Activated T-cell treated with anti-CD3 and anti-CD28 coated beads, Interleukin-2, amount 50 U/mL, for 48 hours (primary cell): ENCODE measurements at regions not wholly inside any gene's neighbourhood (a gene's known extent, or its start where the extent isn't known, plus 50 kb on each side); places are given as distances from the start of the nearest gene placed in this dataset.
"Not testable (repeated sequence)": the region's sequence is repeated elsewhere in the genome, so short reads cannot be mapped to it uniquely, and the experiment has no call there.

ENCODE experiments used
- DNase-seq, 2 experiments: peaks; one replicate each; pipeline ENCODE4 v3.0.0-alpha.2; 2020

DNA sequence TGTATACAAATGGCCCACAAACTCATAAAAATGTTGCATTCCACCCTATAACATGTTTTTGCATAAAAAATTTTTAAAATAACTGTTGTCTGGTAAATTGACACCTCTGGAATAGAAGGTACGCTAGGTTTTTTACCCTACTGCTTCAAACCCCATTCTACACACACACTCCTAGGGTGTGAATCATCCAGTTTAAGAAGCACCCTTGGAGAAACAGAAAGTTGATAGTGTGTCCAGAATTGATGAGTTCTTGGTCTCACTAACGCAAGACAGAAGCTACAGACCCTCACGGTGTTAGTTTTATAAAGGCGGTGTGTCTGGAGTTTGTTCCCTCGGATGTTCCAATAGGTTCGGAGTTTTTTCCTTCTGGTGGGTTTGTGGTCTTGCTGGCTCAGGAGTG lies 158.5 kb downstream of the KLRB1 start:
- DNase-seq, result no peak

- DNase-seq, result not testable (repeated sequence)
Observed at GRCh38 chr12:9448648-9449047, 159.1 kb downstream of the KLRB1 start.

GRCh38 chr12:9447791-9448614 lies 159.7 kb downstream of the KLRB1 start:
- peak; percentile 95 for DNase-seq

GRCh38 chr12:9446883-9447761 lies 160.6 kb downstream of the KLRB1 start:
- peak; percentile 56 to 62 for DNase-seq

GRCh38 chr12:9440428-9440827 lies 167.3 kb downstream of the KLRB1 start:
- DNase-seq, result not testable (repeated sequence)

GRCh38 chr12:9435682-9436081 lies 172.0 kb downstream of the KLRB1 start:
- DNase-seq, result not testable (repeated sequence)

GRCh38 chr12:9430385-9430784 lies 177.3 kb downstream of the KLRB1 start:
- DNase-seq, result not testable (repeated sequence)

GRCh38 chr12:9428856-9429255 lies 178.9 kb downstream of the KLRB1 start:
- not testable (repeated sequence) for DNase-seq

DNA sequence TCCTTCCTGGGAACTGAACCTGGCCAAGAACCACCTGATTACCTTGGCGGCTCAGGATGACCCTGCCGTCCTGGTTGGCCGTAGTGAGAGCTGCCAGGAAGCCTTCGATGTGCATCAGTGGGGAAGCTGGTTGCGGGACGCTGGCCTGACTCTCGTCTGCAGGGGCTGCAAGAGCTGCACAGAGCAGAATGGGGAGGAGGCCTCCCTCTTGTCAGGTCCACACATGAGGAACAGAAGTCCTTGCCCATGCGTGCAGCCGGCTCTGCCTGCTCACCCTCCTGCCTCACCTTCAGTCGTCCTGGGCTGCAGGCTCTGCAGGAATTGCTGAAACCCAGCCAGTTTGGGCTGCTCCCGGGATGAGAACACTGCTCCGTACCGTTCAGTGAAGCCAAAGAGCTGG lies 182.3 kb downstream of the KLRB1 start:
- not testable (repeated sequence) for DNase-seq

DNA sequence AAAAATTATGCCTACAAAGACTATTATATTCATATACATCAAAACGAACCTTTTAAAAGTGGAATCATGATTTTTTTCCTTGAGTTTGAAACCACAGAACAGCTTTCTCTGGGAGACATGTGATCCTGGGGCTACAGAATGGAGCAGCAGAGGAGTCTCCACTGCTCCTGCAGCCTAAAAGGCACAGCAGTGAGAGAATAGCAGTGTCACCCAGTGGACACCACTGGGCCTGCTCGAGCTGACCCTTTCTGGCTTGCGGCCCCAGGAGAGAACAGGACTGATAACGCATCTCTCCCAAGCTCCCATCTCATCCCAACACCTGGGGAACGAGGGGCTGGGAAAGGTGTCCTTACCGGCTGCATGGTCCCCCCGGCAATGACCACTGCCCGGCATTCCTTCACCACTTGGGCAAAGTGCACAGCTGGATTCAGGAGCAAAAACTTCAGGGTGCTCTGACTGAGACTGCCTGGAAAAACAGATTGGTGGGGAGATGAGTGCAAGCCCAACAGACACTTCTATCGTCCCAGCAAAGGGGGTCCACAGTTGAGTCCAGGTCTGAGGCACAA lies 183.5 kb downstream of the KLRB1 start:
- not testable (repeated sequence) for DNase-seq

- not testable (repeated sequence) for DNase-seq
Observed at GRCh38 chr12:9422689-9423088, 185.0 kb downstream of the KLRB1 start.

- not testable (repeated sequence) for DNase-seq
Observed at GRCh38 chr12:9421520-9422086, 186.1 kb downstream of the KLRB1 start.

GRCh38 chr12:9420817-9421519 lies 186.7 kb downstream of the KLRB1 start:
- DNase-seq, result not testable (repeated sequence)

GRCh38 chr12:9418669-9419041 lies 189.1 kb downstream of the KLRB1 start:
- DNase-seq, result not testable (repeated sequence)

DNA sequence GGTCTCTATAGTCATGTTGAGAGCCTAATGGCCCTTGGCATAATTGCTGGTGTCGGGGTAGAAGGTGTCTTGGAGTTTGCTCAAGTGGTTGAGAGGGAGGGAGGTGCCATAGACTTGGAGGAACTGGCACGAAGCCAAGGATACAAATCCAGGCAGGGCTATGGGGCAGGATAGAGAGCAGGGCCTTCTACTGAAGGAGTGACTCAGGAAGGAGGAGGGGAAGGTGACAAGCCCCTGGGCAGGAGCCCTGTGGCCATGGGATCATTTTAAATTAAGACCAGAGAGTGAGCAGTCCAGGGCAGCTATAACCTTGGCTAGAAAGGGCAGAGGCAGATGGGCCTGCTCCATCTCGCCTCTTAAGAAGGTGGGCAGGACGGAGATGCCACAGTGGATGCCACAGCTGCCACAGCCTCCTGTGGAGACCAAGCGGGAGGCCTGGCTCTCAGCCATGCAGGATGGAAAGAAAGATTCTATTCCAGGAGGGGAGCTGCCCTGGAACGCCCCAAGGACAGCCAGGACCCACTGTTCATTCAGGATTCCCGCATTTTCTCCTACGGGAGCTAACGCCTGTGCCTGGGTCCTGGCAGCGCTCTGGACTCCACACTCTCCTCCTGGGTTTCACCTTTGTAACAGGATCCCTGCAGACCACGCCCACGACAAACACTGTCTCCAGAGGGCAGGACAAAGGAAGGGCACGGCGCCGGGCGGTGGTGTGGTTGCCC lies 189.6 kb downstream of the KLRB1 start:
- not testable (repeated sequence) for DNase-seq

- not testable (repeated sequence) for DNase-seq
Observed at GRCh38 chr12:9417341-9417740, 190.4 kb downstream of the KLRB1 start.

- DNase-seq, result not testable (repeated sequence)
Observed at GRCh38 chr12:9416346-9416745, 191.4 kb downstream of the KLRB1 start.

GRCh38 chr12:9415898-9416297 lies 191.8 kb downstream of the KLRB1 start:
- not testable (repeated sequence) for DNase-seq

- not testable (repeated sequence) for DNase-seq
Observed at GRCh38 chr12:9413862-9414261, 193.9 kb downstream of the KLRB1 start.

DNA sequence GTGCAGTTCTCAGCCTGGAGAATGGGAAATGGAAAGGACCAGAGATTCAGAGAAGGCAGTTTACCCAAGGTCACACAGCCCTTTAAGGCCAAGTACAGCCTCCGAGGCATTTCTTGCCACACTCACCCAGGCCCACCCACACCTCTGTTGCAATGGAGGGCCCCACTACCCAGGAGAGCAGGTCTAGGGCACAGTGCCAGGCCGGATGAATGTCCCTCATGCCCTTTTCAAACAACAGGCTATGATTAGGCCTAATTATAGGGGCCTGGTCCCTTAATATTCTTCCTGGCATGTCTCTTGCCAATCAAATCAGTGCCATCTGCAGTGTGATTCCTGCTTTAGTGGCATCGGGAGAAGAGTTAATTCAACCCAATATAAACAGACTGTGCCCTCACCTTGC lies 195.3 kb downstream of the KLRB1 start:
- DNase-seq, result not testable (repeated sequence)

GRCh38 chr12:9411616-9412268 lies 196.0 kb downstream of the KLRB1 start:
- DNase-seq, result not testable (repeated sequence)
